ENCODE measurements at regions not wholly inside any gene's neighbourhood (a gene's known extent, or its start where the extent isn't known, plus 50 kb on each side); places are given as distances from the start of the nearest gene placed in this dataset.
"Not testable (repeated sequence)": the region's sequence is repeated elsewhere in the genome, so short reads cannot be mapped to it uniquely, and the experiment has no call there.

DNA sequence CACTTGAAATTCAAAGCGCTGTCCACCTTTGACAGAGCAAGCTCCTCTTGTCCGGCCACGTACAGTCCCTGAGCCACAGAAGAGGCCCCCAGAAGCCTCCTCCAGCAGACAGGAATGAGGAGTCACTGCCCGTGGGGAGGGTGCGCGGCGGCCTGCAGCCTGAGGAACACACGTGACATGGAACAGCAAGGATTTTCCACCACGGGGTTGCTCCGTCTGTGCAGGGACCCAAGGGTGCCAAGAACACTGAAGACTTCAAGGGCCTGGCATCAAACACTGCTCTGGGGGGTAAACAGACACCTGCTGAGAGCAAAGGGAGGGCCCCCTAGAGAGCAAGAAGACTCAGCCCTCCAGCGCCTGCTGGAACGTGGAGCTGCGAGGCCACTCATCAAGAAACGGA lies 237.9 kb upstream of the SGCG start:
- H2BK5ac ChIP-seq (ENCODE audit: low read depth, low read length); H3K4me3 ChIP-seq (ENCODE audit: extremely low read depth in 1 of 4, insufficient read depth in 2 of 4, low read depth in 3 of 4, low read length in 4 of 4); FAIRE-seq; CTCF ChIA-PET (ENCODE audit: partially characterized antibody); H3K18ac ChIP-seq (ENCODE audit: extremely low read depth, low read length); H4K91ac ChIP-seq (replicated peaks; ENCODE audit: insufficient read length, low read length); H4K5ac ChIP-seq (ENCODE audit: insufficient read length, low read depth, low read length); H2AK5ac ChIP-seq (ENCODE audit: low read depth, low read length); H3K4ac ChIP-seq (replicated peaks; ENCODE audit: insufficient read length, low read depth, low read length); H3K36me3 ChIP-seq (ENCODE audit: control insufficient read depth in 2 of 4, insufficient read depth in 4 of 4, low read length in 3 of 4); H3K56ac ChIP-seq (replicated peaks; ENCODE audit: insufficient read length, low read depth, low read length); H2AFZ ChIP-seq (ENCODE audit: low read length); H3K14ac ChIP-seq (ENCODE audit: insufficient read length); H2BK15ac ChIP-seq (ENCODE audit: low read length); H3K27me3 ChIP-seq (replicated peaks in 1 of 4; ENCODE audit: control insufficient read depth in 3 of 4, extremely low read depth in 1 of 4, insufficient read depth in 3 of 4, low read length in 3 of 4); H3K79me2 ChIP-seq (ENCODE audit: control insufficient read depth in 1 of 2, insufficient read depth in 2 of 2, low read length in 2 of 2); H3K4me1 ChIP-seq (replicated peaks in 1 of 4; ENCODE audit: control insufficient read depth in 3 of 4, insufficient read depth in 4 of 4, low read length in 3 of 4); H4K8ac ChIP-seq (ENCODE audit: extremely low read depth, insufficient read depth, low read length); H3K27ac ChIP-seq (ENCODE audit: low read depth, low read length); H2BK12ac ChIP-seq (ENCODE audit: low read depth, low read length); H3K4me2 ChIP-seq (ENCODE audit: insufficient read depth in 1 of 2, low read depth in 2 of 2, low read length in 2 of 2); H4K20me1 ChIP-seq (replicated peaks in 1 of 2; ENCODE audit: control insufficient read depth in 1 of 2, insufficient read depth in 2 of 2, low read length in 2 of 2); H3K23ac ChIP-seq (ENCODE audit: insufficient read length); POLR2A ChIA-PET (ENCODE audit: partially characterized antibody); H3K9ac ChIP-seq (replicated peaks in 1 of 4; ENCODE audit: extremely low read depth in 1 of 4, low read depth in 3 of 4, low read length in 3 of 4); DNase-seq (ENCODE audit: low read depth in 1 of 2, low spot score in 2 of 2); H2BK20ac ChIP-seq (ENCODE audit: low read length); H3K23me2 ChIP-seq (ENCODE audit: low read depth, low read length); H3K79me1 ChIP-seq (ENCODE audit: low read depth, low read length); H2BK120ac ChIP-seq (replicated peaks; ENCODE audit: low read depth, low read length): not testable (repeated sequence)
- WGBS, 2 experiments (ENCODE audit: extremely low coverage in 1 of 2, insufficient coverage in 1 of 2, insufficient read length in 1 of 2, insufficient replicate concordance in 2 of 2, low coverage in 1 of 2, low lambda C conversion rate in 2 of 2, missing lambda C conversion rate in 1 of 2), result 90% methylated on average over 11 of the region's 14 CpGs; no CpG with 5 or more reads in 1 of the 2 experiments
- H3K9me3 ChIP-seq (ENCODE audit: insufficient read depth in 2 of 2, low read depth in 1 of 2, low read length in 1 of 2), result peaks cover 11 to 12% of the 10 kb centered on the region in 2 experiments
